Stimulated activated CD8-positive, alpha-beta memory T cell treated with anti-CD3 and anti-CD28 coated beads, Interleukin-7, amount 100 ng/mL, for 4 hours (primary cell): ENCODE measurements at regions not wholly inside any gene's neighbourhood (a gene's known extent, or its start where the extent isn't known, plus 50 kb on each side); places are given as distances from the start of the nearest gene placed in this dataset.
"Not testable (repeated sequence)": the region's sequence is repeated elsewhere in the genome, so short reads cannot be mapped to it uniquely, and the experiment has no call there.

ENCODE experiments used
- DNase-seq, 2 donors: peaks; one replicate each; pipeline ENCODE4 v3.0.0-alpha.2; 2020; ENCODE audit warnings: low read depth in 2 of 2

- no peak for DNase-seq
Observed at GRCh38 chr6:15904651-15905376, 224.1 kb upstream of the MYLIP start.

DNA sequence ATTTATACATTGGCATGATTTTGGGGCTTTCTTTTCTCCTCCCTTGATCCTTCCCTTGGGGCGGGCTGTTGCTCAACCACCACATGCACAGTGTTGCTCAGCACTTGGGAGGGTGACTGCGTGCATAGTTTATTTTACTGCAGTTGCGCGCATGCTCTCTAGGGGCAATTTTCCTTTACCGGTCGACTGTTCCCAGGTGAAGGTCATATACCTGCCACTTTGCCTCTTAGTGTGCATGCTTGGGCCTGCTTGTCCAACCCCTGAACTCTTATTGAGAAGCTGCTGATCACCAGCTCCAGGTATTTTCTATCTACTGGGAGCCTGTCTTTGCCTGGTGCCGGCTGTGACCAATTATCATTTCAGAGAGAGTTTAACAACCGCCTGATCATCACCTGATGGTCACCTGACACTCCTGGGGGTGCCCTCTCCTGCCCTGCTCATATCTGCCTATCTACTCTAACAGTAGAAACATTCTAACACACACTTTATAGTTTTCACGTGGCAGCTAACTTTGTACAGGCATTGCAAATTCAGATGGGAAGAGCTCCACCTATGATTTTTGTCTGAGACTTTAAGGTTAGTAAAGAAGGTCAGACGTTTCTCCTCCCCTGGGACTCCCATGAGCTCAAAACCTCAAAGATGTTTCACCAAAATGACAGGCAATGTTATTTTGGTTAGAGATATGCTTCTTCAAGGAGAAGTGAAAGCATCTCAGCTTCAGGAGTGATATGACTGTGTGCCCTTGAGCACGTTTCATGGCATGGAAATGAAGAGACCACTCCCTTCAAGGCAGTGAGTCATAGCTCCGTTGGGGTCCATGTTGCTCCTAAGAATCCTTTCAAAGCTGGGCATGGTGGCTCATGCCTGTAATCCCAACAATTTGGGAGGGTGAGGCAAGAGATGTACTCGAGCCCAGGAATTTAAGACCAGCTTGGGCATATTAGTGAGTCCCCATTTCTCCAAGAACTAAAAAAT is 227.5 kb upstream of the MYLIP start:
- no peak for DNase-seq

DNA sequence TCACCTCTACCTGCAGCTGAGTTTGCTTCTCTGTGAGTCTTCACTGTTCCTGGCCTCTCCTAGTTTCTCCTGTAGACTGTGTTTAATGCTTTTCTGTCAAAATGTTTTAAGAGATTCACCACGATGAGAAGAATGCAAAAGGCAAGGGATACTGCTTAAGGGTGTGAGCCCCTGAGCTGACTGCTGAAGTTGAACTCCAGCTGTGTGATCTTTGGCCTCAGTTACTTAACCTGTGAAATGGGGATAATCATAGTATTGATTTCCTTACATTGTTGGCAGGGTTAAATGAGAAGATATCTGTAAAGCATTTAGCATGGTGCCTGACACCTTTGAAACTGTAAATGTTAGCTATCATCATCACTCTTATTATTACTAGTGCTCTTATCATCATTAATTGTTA is 230.2 kb upstream of the MYLIP start:
- no peak for DNase-seq

DNA sequence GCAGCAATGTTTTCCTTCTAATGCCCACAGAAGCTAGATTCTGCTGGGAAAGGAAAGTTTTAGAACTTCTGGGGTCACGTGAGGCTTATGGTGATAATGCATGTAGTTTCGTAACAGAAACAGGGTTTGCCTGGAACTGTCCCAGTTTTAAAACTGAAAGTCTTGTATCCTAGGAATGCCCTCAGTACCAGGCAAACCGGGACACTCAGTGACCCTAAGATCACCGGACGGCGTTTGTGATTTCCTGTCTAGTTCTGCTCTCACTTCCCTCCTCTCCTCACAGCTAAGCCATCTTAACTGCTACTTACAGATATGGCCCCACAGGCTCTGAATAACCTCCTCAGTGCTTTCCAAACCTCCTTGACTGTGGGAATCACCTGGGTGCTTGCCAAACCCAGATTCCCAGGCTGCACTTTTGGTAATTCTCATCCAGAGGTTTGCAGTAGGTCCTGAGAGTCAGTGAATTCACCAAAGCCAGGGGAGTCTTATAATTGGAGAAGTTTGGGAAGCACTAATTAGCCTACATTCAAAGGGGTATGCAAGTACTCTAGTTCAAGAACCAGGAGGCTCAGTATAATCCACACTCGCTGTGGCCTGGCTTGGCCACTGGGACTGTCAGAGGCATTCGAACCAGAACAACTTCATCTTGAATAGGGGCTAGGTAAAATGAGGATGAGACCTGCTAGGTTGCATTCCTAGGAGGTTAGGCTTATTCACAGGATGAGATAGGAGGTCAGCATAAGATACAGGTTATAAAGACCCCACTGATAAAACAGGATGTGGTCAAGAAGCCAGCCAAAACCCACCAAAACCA is 231.6 kb upstream of the MYLIP start:
- DNase-seq, result no peak

- no peak for DNase-seq
Observed at GRCh38 chr6:15894973-15895725, 232.3 kb upstream of the DTNBP1 start.

DNA sequence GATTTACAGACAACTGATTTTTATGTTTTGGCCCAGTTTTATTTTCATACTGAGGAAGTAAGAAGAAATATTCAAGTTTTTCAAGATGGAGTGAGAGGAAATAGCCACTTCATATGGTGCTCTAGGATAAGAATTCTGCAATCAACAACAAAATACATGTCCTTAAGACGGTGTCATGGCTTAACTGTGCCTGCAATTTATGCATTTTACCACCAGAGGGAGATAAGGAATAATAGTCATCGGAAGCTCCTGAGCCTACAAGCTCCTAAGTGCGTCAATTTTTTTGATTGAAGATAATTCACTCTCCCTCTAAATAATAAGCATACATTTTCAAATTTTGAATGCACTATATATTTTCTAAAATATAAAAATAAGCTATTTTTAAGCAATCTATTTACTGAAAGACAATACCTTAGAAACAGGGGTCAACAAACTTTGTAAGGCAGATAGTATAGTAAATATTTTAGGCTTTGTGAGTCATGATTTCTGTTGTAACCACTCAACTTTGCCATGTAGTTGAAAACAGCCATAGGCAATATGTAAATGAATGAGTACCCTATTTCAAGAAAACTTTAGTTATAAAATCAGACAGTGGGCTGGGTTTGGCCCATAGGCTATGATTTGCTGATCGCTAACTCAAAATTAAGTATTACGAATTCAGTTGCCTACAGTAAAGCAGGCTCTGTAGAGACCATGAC is 230.9 kb upstream of the DTNBP1 start:
- no peak for DNase-seq

GRCh38 chr6:15892369-15892768 is 229.5 kb upstream of the DTNBP1 start:
- DNase-seq, result no peak

GRCh38 chr6:15888798-15889772 is 226.3 kb upstream of the DTNBP1 start:
- no peak for DNase-seq

DNA sequence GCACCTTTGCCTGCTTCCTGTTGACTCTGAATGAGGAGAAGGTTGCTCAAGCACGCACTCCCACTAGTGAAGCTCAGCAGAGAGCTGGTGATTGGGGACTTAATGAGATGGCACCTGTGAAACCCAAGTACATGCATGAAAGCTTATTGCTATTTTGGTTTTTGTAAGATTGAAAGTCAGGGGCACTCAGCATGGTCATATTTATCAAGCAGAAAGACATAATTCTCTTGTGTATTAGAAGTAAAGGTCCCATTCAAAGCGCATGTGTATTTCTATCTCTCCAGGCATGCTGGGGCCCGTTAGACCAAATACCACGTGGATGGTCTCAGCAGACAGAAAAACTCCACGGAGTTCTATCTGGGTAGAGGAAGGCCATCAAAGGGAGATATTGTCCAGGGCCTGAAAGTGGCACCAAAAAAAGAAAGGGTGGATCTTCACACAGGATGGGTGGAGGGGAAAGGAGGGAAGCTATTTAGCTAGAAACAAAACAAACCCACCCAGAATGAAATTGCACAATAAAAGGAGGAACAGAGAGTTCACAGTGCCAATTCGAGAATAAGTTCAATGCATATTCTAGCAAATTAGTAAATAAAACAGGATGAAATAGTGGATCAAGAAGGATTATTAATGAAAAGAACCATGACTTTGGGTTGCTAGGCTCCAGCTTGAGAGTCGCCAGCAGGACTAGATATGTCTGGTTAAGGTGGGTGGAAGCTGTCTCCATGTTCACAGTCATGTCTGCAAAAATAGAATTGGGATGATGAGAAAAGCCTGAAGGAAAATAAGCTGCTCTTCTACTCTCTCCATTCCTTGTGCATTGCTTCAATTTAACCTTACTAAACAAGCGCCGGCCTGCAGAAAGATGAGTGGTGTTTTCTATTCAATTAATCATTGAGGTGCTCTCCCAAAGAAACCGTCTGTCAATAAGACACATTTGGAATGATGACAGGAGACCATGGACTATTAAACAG is 224.9 kb upstream of the DTNBP1 start:
- no peak for DNase-seq

DNA sequence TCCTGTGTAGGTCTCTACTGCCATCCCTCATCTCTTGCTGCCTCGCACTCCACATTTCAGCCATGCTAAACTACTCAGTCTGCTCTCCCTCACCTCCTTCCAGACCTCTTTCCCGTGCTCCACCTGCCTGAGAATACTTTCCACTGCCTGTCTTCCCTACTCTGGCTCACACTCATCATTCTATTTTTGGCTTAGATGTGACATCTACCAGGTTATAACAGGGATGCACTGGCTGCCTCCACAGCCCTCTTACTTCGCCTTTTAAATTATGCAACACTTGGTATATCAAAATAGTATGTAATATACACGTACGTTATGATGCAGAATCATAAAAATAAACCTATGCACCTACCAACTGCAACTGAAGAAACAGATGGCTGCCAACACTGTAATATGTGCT is 222.8 kb upstream of the DTNBP1 start:
- DNase-seq, result no peak

GRCh38 chr6:15883593-15883992 is 220.8 kb upstream of the DTNBP1 start:
- not testable (repeated sequence) for DNase-seq

- no peak for DNase-seq
Observed at GRCh38 chr6:15882915-15883314, 220.1 kb upstream of the DTNBP1 start.

DNA sequence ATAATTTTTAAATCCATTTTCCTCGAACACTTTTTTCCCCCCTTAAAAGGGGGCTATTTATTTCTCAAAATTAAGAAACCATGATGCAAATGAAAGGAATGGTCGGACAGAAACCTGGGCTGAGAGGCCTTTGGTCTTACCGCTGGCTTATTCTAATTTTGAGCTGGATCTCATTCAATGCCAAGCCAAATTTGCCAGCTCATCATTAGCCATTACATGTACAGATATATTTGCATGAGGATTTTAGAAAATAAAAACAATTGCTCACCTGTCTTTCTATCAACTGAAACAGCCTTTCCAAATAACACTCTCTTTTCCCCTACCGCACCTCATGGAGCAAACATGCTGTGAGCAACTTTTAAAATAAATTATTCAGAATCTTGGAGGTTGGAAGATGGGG is 219.5 kb upstream of the DTNBP1 start:
- no peak for DNase-seq

GRCh38 chr6:15881150-15881549 is 218.3 kb upstream of the DTNBP1 start:
- DNase-seq, result no peak

- no peak for DNase-seq
Observed at GRCh38 chr6:15880262-15880973, 217.6 kb upstream of the DTNBP1 start.

DNA sequence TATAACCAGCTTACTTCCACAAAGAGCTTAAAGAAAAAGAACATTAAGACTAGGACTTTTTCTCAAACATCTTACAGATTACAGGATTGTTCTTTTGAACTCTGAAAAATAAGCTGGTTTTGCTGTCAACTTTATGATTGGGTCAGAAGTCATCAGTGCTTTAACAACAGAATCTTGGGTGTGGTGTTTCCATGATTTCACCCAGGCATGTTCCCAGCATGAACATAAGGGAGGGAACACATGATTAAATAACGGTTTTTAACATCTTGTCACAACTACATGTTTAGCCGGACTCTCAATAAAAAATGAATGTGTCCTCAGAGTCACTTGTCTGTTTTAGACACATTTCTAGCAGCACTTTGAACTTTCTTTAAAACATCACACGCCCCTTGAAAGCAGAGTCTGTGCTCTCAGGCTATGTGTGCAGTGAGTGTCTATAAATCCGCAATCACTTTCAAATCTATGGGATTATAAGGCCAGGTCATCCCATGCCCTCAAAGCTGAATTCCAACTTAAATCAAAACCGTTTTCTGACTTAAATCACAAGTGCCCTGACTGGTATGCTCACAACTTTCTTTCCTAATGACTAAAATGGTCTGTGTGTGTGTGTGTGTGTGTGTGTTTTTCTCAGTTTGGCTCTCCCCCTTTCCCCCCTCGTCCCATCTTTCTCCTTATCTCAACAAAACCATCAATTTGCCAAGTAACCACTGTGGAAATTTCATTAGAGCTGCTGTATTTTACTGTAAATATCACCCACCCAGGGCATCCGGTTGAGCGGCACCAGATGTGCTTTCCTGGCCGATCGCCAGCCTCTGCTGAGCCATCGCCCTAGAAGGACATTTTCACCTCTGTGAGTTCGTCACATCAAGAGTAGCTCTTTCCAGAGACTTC is 216.8 kb upstream of the DTNBP1 start:
- peak in 1 of 2 donors; percentile 17 for DNase-seq

DNA sequence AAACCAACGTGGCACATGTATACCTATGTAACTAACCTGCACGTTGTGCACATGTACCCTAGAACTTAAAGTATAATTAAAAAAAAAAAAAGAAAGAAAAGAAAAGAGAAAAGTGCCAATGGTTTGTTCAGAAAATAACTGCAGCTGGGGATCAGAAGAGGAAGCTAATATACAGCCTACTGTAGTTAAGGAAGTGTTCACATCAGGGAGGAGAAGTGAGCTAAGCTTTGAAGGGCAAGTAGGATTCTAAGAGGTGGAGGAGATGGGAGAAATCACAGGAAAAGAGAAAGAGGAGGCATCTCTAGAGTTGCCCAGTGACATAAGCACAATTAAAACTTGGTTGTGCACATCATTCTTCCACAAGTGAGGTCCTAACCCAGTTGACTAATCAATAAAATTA is 214.4 kb upstream of the DTNBP1 start:
- no peak for DNase-seq
